ENCODE measurements at regions not wholly inside any gene's neighbourhood (a gene's known extent, or its start where the extent isn't known, plus 50 kb on each side); places are given as distances from the start of the nearest gene placed in this dataset.

- no peak for TF ChIP-seq CTCF (IDR thresholded peaks at IDR 0.05)
- TF ChIP-seq POLR2A (IDR thresholded peaks at IDR 0.05): no peak
These were observed 532.3 kb downstream of the BRINP1 start for GRCh38 chr9:118836891-118837290.
